GM21529 (cell line): ENCODE measurements at regions not wholly inside any gene's neighbourhood (a gene's known extent, or its start where the extent isn't known, plus 50 kb on each side); places are given as distances from the start of the nearest gene placed in this dataset.

ENCODE experiments used
- ATAC-seq: cut with Tn5 transposase; IDR thresholded peaks from one replicate; pipeline ENCODE4 v1.9.1; 2021; ENCODE audit not compliant: unreplicated experiment

DNA sequence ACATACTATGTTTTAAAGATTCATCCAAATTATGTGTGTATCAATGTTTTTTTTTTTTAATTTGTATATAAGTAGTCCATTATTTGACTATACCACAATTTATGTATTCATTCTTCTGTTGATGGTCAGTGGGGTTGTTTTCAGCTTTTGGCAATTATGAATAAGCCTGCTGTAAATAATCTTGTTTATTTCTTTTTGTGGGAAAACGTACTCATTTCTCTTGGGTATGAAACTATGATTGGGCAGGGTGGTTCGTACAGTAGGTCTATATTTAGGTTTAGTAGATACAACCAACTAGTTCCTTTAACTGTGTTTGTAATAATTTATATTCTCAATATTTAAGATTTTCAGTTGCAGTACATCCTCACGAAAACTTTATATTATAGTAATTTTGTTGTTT, 329.2 kb downstream of the LPIN1 start:
- no peak for ATAC-seq

- ATAC-seq, result peak; percentile 55
Observed at GRCh38 chr2:12076810-12077209, 330.4 kb downstream of the LPIN1 start.

- no peak for ATAC-seq
Observed at GRCh38 chr2:12080360-12080759, 333.9 kb downstream of the LPIN1 start.

GRCh38 chr2:12081481-12082210, 335.2 kb downstream of the LPIN1 start:
- no peak for ATAC-seq

GRCh38 chr2:12083081-12083581, 336.7 kb downstream of the LPIN1 start:
- ATAC-seq, result no peak

- no peak for ATAC-seq
Observed at GRCh38 chr2:12083713-12084419, 337.4 kb downstream of the LPIN1 start.

- ATAC-seq, result no peak
Observed at GRCh38 chr2:12087175-12087574, 340.7 kb downstream of the LPIN1 start.

DNA sequence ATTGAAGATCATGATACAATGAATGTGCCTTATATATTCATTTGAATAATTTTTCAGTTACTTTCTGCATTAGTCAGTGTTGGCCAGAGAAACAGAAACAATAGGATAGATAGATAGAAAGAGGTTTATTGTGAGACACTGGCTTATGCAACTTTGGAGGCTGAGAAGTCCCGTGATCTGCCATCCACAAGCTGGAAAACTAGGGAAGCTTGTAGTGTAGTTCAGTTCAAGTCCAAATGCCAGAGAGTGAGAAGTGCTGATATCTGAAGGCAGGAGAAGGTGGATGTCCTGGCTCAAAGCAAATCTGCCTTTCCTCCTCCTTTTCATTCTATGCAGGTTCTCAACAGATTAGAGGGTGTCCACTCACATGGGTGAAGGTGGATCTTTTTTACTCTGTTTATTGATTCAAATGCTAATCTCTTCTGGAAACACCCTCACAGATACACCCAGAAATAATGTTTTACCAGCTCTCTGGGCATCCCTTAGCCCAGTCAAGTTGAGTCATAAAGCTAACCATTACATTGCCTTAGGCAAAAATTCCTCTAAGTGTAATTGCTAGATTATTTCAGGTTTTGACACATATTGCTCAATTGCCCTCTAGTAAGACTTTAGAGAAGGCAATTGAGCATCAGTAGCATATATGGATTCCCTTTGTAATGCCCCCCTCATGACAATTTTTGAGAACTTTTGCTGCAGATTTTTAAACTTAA, 341.4 kb downstream of the LPIN1 start:
- ATAC-seq, result no peak

- ATAC-seq, result no peak
Observed at GRCh38 chr2:12089001-12089400, 342.6 kb downstream of the LPIN1 start.

DNA sequence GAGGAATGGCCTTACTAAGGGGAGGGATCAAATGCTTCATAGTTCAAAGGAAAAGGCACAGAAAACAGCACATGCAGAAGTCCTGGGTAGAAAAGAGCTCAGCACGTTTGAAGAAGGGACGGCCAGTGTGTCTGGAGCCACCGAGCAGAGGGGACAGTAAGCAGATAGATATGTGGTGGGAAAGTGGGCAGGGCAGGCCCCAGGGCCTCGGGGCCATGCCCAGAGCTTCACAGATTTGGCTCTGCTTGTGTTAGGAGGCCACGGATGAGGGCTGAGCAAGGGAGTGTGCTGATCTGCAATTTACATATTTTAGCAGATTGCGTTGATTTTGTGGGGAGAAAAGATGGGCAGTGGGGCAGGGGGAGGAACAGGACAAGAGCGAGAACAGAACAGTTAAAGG, 343.1 kb downstream of the LPIN1 start:
- ATAC-seq, result no peak

DNA sequence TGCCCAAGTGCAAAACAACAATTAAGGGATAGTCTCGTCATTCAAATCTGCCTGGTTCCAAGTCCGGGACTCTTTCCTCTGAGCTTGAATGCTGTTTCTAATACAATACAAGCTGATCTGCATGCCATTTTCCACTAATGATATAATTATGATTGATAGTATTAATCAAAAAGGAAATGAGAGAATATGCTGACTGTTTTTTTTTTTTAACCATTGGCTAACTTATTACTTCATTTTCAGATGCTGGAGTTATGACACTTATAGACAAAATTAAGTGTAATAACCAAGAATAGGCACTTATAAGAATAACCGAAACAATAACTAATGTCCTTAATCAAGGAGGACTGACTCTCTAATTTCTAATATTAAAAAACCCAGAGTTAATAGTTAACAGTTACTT, 343.6 kb downstream of the LPIN1 start:
- no peak for ATAC-seq

DNA sequence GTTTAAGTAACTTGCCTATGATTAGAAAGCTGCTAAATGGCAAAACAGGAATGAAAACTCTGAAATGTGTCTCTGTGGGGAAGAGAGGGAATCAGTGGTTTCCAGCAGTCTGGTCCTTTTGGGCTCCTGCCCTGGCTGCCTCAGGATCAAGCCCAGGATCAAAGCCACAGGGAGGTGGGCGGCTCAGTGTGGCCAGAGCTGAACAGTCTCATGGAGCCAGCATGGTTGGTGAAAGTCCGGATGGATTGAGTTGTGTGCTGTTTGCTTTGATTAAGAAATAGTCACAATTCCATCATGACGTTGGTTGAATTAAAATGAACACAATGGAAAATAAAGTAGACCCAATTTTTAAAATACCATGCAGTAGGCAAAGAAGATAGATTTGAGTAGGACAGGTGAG, 344.2 kb downstream of the LPIN1 start:
- no peak for ATAC-seq

GRCh38 chr2:12091201-12091806, 344.9 kb downstream of the LPIN1 start:
- no peak for ATAC-seq

DNA sequence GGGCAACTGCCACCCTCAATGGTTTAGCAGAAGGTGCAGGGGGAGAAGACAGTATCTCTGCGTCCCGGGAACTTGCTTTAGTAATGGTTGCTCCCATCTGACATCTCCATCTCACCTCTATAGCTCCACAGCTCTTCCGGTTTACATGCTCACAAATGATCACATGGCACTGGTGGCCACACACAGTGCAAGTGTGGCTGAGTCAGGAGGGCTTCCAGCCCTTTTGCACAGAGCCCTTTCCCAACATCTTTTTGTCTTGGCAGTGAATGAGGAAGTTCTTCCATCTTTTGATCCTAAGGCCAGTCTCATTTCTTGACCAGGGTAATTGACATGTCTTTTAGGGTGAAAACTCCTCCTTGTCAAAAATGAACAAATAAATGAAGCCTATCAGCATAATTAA, 347.7 kb downstream of the LPIN1 start:
- no peak for ATAC-seq

GRCh38 chr2:12096051-12096787, 349.8 kb downstream of the LPIN1 start:
- ATAC-seq, result no peak

DNA sequence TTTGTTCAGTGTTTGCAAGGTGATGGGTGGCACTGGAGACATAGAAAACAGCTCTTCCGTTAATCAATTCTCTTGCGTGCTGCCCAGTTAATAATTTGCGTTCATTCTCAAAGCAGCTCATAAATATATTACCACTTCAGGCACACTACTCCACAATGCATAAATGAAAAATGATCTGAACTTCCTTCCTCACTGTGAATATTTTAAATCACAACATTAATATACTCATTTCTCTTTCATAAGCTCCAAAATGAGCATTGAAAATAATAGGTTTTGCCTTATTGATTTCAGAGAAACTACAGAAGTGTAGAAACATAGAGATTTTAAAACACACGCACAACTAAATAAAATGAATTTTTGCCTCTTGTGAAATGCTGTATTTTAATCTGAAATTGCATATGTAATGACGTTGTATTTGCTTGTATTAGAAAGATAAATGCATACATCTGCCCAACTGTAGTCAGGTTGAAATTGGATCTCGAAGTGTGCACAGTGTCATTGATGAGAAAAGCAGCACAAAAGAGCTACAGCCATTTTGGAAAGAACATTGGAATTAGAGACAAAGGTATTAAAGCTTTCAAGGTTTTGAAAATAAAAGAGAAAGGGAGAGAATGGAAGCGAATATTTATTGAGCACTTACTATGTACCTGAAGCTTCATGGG, 350.5 kb downstream of the LPIN1 start:
- ATAC-seq, result no peak

GRCh38 chr2:12097859-12098258, 351.4 kb downstream of the LPIN1 start:
- ATAC-seq, result no peak

DNA sequence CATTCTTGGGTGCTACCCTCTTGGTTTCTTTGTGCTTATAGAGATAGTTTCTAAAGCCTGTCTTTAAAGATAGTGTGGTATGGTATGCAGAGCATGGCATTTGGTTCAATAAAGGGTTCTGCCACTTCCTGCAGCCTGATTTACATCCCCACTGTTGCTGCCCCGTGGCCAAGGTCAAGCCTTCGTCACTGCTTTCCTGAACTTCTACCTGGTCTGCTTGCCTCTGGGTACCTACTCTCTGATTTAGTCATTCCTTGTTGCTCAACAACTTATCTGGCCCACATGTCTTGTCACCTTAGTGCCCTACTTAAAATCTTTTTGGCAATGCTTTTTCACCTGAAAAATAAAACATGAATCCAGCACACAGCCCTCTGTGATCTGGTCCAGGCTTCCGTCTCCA, 352.9 kb downstream of the LPIN1 start:
- ATAC-seq, result no peak

- no peak for ATAC-seq
Observed at GRCh38 chr2:12102679-12103078, 356.2 kb downstream of the LPIN1 start.

GRCh38 chr2:12105180-12105579, 358.7 kb downstream of the LPIN1 start:
- ATAC-seq, result no peak
